ENCODE measurements at regions not wholly inside any gene's neighbourhood (a gene's known extent, or its start where the extent isn't known, plus 50 kb on each side); places are given as distances from the start of the nearest gene placed in this dataset.

GRCh38 chr13:78841358-78841963, 182.5 kb upstream of the OBI1 start:
- no peaks in the 10 kb centered on the region for H3K27me3 ChIP-seq (ENCODE audit: low read length)
- no peaks in the 10 kb centered on the region for H3K9me3 ChIP-seq (ENCODE audit: insufficient read depth, low read length)
- no peak overlapping the region for H2AFZ ChIP-seq (ENCODE audit: low read depth, low read length, severe bottlenecking)
- H3F3A ChIP-seq (ENCODE audit: insufficient read depth) = no peaks in the 10 kb centered on the region
- no peaks in the 10 kb centered on the region for H3K79me2 ChIP-seq (ENCODE audit: insufficient read depth, low read length)
- H3K36me3 ChIP-seq (ENCODE audit: low read length) = no peaks in the 10 kb centered on the region
- no peaks in the 10 kb centered on the region for H4K20me1 ChIP-seq (ENCODE audit: low read depth, low read length)
- H3K27ac ChIP-seq (ENCODE audit: low read depth, low read length) = no peak overlapping the region
- H3K4me2 ChIP-seq (ENCODE audit: low read depth, low read length, poor library complexity, severe bottlenecking) = no peak overlapping the region
- H3K4me3 ChIP-seq (ENCODE audit: insufficient read depth, low read length, poor library complexity, severe bottlenecking) = no peak overlapping the region
- TF ChIP-seq, protein P1, sequence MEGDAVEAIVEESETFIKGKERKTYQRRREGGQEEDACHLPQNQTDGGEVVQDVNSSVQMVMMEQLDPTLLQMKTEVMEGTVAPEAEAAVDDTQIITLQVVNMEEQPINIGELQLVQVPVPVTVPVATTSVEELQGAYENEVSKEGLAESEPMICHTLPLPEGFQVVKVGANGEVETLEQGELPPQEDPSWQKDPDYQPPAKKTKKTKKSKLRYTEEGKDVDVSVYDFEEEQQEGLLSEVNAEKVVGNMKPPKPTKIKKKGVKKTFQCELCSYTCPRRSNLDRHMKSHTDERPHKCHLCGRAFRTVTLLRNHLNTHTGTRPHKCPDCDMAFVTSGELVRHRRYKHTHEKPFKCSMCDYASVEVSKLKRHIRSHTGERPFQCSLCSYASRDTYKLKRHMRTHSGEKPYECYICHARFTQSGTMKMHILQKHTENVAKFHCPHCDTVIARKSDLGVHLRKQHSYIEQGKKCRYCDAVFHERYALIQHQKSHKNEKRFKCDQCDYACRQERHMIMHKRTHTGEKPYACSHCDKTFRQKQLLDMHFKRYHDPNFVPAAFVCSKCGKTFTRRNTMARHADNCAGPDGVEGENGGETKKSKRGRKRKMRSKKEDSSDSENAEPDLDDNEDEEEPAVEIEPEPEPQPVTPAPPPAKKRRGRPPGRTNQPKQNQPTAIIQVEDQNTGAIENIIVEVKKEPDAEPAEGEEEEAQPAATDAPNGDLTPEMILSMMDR (IDR thresholded peaks at IDR 0.05; ENCODE audit: insufficient read depth, low read length, poor library complexity, severe bottlenecking) = no peak
- TF ChIP-seq EZH2phosphoT487 (conservative IDR thresholded peaks at IDR 0.05; ENCODE audit: low read length) = no peak
- no peak overlapping the region for H3K9ac ChIP-seq (ENCODE audit: low read length)
- no peaks in the 10 kb centered on the region for H3K9me2 ChIP-seq (replicated peaks; ENCODE audit: insufficient read depth, low read length)

DNA sequence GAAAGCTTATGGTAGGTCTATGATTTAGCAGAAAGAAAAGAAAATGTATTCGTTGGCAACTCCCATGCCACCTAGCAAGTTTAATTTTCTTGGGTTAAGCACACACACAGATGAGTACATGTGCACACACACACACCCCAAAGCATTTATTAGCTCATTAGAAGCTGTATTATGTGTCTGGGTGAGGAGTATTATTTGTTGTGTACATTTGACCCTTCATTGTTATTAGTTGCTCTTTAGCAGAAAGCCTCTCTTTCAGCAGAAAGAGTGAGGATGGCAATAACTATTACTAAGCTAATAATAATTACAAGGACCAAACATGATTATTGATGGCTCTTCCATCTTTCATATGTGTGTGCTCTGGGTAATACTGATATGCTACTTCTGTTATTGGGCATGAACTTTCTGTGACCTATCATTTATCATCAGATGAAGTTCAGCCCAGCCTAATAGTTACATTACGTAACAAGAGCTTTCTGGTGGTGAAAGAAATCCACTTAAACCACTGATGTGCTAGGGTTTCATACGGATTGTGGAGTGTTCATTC, 177.4 kb upstream of the OBI1 start:
- Histone ChIP-seq H3K27me3 (ENCODE audit: low read length) (no peaks in the 10 kb centered on the region), H3K27ac (ENCODE audit: low read depth, low read length) (no peak overlapping the region), H3K9me3 (ENCODE audit: insufficient read depth, low read length) (no peaks in the 10 kb centered on the region), H3K4me3 (ENCODE audit: insufficient read depth, low read length, poor library complexity, severe bottlenecking) (no peak overlapping the region), H2AFZ (ENCODE audit: low read depth, low read length, severe bottlenecking) (no peak overlapping the region), H3K36me3 (ENCODE audit: low read length) (no peaks in the 10 kb centered on the region), H3K9ac (ENCODE audit: low read length) (no peak overlapping the region), H3F3A (ENCODE audit: insufficient read depth) (no peaks in the 10 kb centered on the region), H3K9me2 (replicated peaks; ENCODE audit: insufficient read depth, low read length) (no peaks in the 10 kb centered on the region), H3K4me2 (ENCODE audit: low read depth, low read length, poor library complexity, severe bottlenecking) (no peak overlapping the region), H3K79me2 (ENCODE audit: insufficient read depth, low read length) (no peaks in the 10 kb centered on the region), H4K20me1 (ENCODE audit: low read depth, low read length) (no peaks in the 10 kb centered on the region)
- TF ChIP-seq EZH2phosphoT487 (conservative IDR thresholded peaks at IDR 0.05; ENCODE audit: low read length) = no peak
- TF ChIP-seq, protein P1 (IDR thresholded peaks at IDR 0.05; ENCODE audit: insufficient read depth, low read length, poor library complexity, severe bottlenecking) = no peak

- H3F3A ChIP-seq (ENCODE audit: insufficient read depth) = no peaks in the 10 kb centered on the region
- no peaks in the 10 kb centered on the region for H3K79me2 ChIP-seq (ENCODE audit: insufficient read depth, low read length)
- no peaks in the 10 kb centered on the region for H3K9me2 ChIP-seq (replicated peaks; ENCODE audit: insufficient read depth, low read length)
- no peak overlapping the region for H3K4me3 ChIP-seq (ENCODE audit: insufficient read depth, low read length, poor library complexity, severe bottlenecking)
- no peaks in the 10 kb centered on the region for H4K20me1 ChIP-seq (ENCODE audit: low read depth, low read length)
- no peaks in the 10 kb centered on the region for H3K36me3 ChIP-seq (ENCODE audit: low read length)
- no peak overlapping the region for H2AFZ ChIP-seq (ENCODE audit: low read depth, low read length, severe bottlenecking)
- TF ChIP-seq, protein P1 (IDR thresholded peaks at IDR 0.05; ENCODE audit: insufficient read depth, low read length, poor library complexity, severe bottlenecking) = no peak
- TF ChIP-seq EZH2phosphoT487 (conservative IDR thresholded peaks at IDR 0.05; ENCODE audit: low read length) = no peak
- no peaks in the 10 kb centered on the region for H3K9me3 ChIP-seq (ENCODE audit: insufficient read depth, low read length)
- H3K4me2 ChIP-seq (ENCODE audit: low read depth, low read length, poor library complexity, severe bottlenecking) = no peak overlapping the region
- no peaks in the 10 kb centered on the region for H3K27me3 ChIP-seq (ENCODE audit: low read length)
- no peak overlapping the region for H3K27ac ChIP-seq (ENCODE audit: low read depth, low read length)
- H3K9ac ChIP-seq (ENCODE audit: low read length) = no peak overlapping the region
Measured at GRCh38 chr13:78832461-78832860, 173.5 kb upstream of the OBI1 start.
